Heart left ventricle (tissue), 16 donors: ENCODE measurements at regions not wholly inside any gene's neighbourhood (a gene's known extent, or its start where the extent isn't known, plus 50 kb on each side); places are given as distances from the start of the nearest gene placed in this dataset.
"Not testable (repeated sequence)": the region's sequence is repeated elsewhere in the genome, so short reads cannot be mapped to it uniquely, and the experiment has no call there.

Experiments used
- ATAC-seq, 4 donors: fragments of 200-7000 bp; cut with Tn5 transposase; one replicate each; pipeline ENCODE4 v1.9.1; 2020 to 2022; ENCODE audit warnings: moderate library complexity in 4 of 4, mild to moderate bottlenecking in 3 of 4, moderate number of reproducible peaks in 1 of 4
- DNase-seq, 5 donors: peaks; one replicate each; pipeline ENCODE4 v3.0.0-alpha.2; 2020
- H3K27ac ChIP-seq, 12 donors: fragments of 200-600 bp; sonication (generic) in 4 of 12; one replicate each; pipeline versions ENCODE4 v1.5.0 to v1.8.0; 2016 to 2022; ENCODE audit warnings: mild to moderate bottlenecking in 2 of 12
- H3K27me3 ChIP-seq, 9 donors: fragments of 200-600 bp; sonication (generic) in 2 of 9; one replicate each; pipeline versions ENCODE4 v1.5.1 to v1.8.0; 2016 to 2022; ENCODE audit warnings: mild to moderate bottlenecking in 3 of 9
- H3K36me3 ChIP-seq, 9 donors: fragments of 200-600 bp; sonication (generic) in 2 of 9; one replicate each; pipeline versions ENCODE4 v1.5.0 to v1.8.0; 2018 to 2022; ENCODE audit warnings: mild to moderate bottlenecking in 2 of 9
- H3K4me1 ChIP-seq, 12 donors: fragments of 200-600 bp; sonication (generic) in 4 of 12; one replicate each; pipeline versions ENCODE4 v1.5.0 to v1.8.0; 2016 to 2022; ENCODE audit warnings: mild to moderate bottlenecking in 3 of 12
- H3K4me3 ChIP-seq, 12 donors: fragments of 200-600 bp; sonication (generic) in 4 of 12; one replicate each; pipeline versions ENCODE4 v1.5.0 to v1.8.0; 2017 to 2022; ENCODE audit warnings: mild to moderate bottlenecking in 9 of 12, moderate library complexity in 4 of 12
- H3K9me3 ChIP-seq, 12 donors: fragments of 200-600 bp; sonication (generic) in 4 of 12; one replicate each; pipeline versions ENCODE4 v1.5.0 to v1.8.0; 2016 to 2022; ENCODE audit warnings: mild to moderate bottlenecking in 1 of 12
- POLR2A ChIP-seq, 2 donors: fragments of 450-650 bp; IDR thresholded peaks; one replicate each; pipeline ENCODE4 v1.6.1; 2017; ENCODE audit warnings: antibody characterized with exemption in 2 of 2, mild to moderate bottlenecking in 2 of 2, moderate library complexity in 2 of 2
- whole genome bisulfite sequencing, 4 donors: extraction: QIAGEN DNeasy Blood & Tissue Kit in 2 of 4; methylation state at CpG; one replicate each; pipeline versions ENCODE4 v1.1.5 to v1.1.7; 2013 to 2018; 5-methylcytosine and 5-hydroxymethylcytosine counted together
- intact Hi-C, 10 donors: fragments of 100-400 bp; cut with DNase I; formaldehyde crosslinking; loops; one replicate each; pipeline versions ENCODE4 v1.11.1 to v1.14.2; 2022
- TF ChIP-seq, protein P1 (sequence below), 12 donors: fragments of 200-600 bp; sonication (generic) in 4 of 12; IDR thresholded peaks; one replicate each; pipeline versions ENCODE4 v1.5.0 to v1.8.0; 2018 to 2022; ENCODE audit warnings: antibody characterized with exemption in 12 of 12, mild to moderate bottlenecking in 5 of 12
- donor health status: ischemic (EF 13 %, LVEDD 7.1; RV severe dilation, severe dysfunction).
- donor health status: healthy with polysubstance abuse.
- donor health status: DM: no; HTN: yes; CAD: no.
- donor health status: DM: no; HTN: no; CAD: no.
- donor health status: ischemic (EF 25% LVEDD 6.9; RV normal size, moderate dysfunction).
- donor health status: ischemic (EF 25% LVEDD 5.7; RV mildly dilated, moderate dysfunction).
- donor health status: healthy.
- donor health status: DM: yes; HTN: yes; CAD: no.
- donor health status: ischemic (EF 35%, LVEDD 5.7; RV mildly dilated, moderate dysfunction).
- donor health status: nonischemic (EF 11% LVEDD 7.7; RV severe dilation, severe dysfunction).
- donor health status: DM: yes; HTN: yes; CAD: no.
- donor health status: PGD.
- donor health status: ischemic (EF 29% LVEDD 5.4; RV normal size, mild dysfunction).
- donor health status: nonischemic (EF 23%, LVEDD 6.1; RV moderate dilation, normal function).

DNA sequence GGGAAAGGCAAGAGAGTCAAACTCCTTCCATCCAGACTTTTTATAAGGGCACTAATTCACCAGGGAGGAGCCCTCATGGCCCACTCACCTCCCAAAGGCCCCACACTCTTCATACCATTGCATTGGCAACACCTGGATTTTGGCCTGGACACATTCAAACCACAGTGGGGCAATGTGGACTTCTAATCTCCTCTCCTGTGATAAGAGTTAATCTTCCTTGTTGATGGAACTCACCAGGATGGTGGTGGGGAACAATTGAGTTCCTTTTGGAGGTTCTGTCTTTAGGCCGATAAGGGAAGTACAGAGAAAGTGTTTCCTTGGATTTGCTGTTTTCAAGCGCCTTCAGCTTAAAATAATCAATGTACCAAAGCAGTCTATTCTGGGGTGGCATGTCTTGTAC, 268.7 kb downstream of the CD83 start:
- H3K27me3 ChIP-seq: no peaks in the 10 kb centered on the region
- H3K36me3 ChIP-seq: no peaks in the 10 kb centered on the region
- TF ChIP-seq, protein P1, sequence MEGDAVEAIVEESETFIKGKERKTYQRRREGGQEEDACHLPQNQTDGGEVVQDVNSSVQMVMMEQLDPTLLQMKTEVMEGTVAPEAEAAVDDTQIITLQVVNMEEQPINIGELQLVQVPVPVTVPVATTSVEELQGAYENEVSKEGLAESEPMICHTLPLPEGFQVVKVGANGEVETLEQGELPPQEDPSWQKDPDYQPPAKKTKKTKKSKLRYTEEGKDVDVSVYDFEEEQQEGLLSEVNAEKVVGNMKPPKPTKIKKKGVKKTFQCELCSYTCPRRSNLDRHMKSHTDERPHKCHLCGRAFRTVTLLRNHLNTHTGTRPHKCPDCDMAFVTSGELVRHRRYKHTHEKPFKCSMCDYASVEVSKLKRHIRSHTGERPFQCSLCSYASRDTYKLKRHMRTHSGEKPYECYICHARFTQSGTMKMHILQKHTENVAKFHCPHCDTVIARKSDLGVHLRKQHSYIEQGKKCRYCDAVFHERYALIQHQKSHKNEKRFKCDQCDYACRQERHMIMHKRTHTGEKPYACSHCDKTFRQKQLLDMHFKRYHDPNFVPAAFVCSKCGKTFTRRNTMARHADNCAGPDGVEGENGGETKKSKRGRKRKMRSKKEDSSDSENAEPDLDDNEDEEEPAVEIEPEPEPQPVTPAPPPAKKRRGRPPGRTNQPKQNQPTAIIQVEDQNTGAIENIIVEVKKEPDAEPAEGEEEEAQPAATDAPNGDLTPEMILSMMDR (IDR thresholded peaks at IDR 0.05): no peak
- no peak overlapping the region for H3K27ac ChIP-seq
- H3K4me1 ChIP-seq: peaks cover 0 to 11% (median 0%) of the 10 kb centered on the region in 12 donors
- intact Hi-C loops: no loop called here
- no peak for DNase-seq
- no peak overlapping the region for H3K4me3 ChIP-seq
- 92 to 97% (median 96%) methylated on average over 2 of the region's 2 CpGs for WGBS, 4 donors
- no peaks in the 10 kb centered on the region for H3K9me3 ChIP-seq
- no peak for ATAC-seq

DNA sequence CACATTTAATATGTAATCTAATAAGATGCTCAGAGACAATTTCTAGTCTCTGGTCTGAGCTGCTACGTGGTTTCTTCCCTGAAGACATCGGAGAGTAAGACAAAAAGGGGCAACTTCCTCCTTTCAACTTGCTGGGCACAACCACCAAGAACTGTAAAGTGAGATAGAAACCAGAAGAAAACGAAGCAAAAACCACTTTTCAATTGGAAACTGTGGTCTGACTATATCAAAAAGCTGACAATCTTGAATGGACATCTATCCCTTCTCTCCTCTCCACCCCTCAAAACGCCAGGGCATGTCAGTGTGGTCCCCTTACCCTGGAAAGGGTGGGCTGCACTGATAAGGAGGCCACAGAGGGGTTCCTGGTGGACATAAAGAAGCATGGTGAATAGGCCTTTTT, 269.1 kb downstream of the CD83 start:
- 76 to 99% (median 90%) methylated on average over 4 of the region's 4 CpGs for WGBS, 4 donors
- intact Hi-C loops: no loop called here
- Histone ChIP-seq H3K4me1 (peaks cover 0 to 11% (median 0%) of the 10 kb centered on the region in 12 donors), H3K27me3 (no peaks in the 10 kb centered on the region), H3K4me3 (no peak overlapping the region), H3K36me3 (no peaks in the 10 kb centered on the region), H3K27ac (no peak overlapping the region), H3K9me3 (no peaks in the 10 kb centered on the region)
- DNase-seq (no peak), ATAC-seq (no peak)
- TF ChIP-seq, protein P1 (IDR thresholded peaks at IDR 0.05): no peak
- no peak for TF ChIP-seq POLR2A (IDR thresholded peaks at IDR 0.05)

DNA sequence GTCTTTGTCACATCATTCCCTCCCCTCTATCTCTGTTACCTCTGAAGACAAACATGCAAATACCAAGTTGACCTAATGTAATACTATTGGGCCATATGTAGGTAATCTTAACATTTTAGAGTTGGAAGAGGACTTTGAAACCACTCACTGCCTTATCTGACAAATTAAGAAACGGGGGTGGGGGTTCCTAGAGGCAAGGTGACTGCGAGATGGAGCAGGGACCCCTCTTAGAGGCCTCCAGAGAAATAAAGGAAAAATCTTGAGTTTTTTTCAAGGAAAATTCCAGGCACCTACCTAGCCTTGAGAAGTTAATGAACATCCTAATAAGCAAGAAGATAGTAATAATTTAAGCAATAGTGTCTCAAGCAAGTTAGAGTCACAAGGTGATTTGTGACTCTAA, 270.8 kb downstream of the CD83 start:
- no peak overlapping the region for H3K27ac ChIP-seq
- peaks cover 0 to 7% (median 0%) of the 10 kb centered on the region in 12 donors for H3K4me1 ChIP-seq
- WGBS, 4 donors: 71 to 81% (median 76%) methylated on average over 2 of the region's 2 CpGs
- H3K36me3 ChIP-seq: no peaks in the 10 kb centered on the region
- no peak for DNase-seq
- no peaks in the 10 kb centered on the region for H3K9me3 ChIP-seq
- no peak for ATAC-seq
- intact Hi-C loops: no loop called here
- no peaks in the 10 kb centered on the region for H3K27me3 ChIP-seq
- TF ChIP-seq POLR2A (IDR thresholded peaks at IDR 0.05): no peak
- TF ChIP-seq, protein P1 (IDR thresholded peaks at IDR 0.05): no peak
- no peak overlapping the region for H3K4me3 ChIP-seq

DNA sequence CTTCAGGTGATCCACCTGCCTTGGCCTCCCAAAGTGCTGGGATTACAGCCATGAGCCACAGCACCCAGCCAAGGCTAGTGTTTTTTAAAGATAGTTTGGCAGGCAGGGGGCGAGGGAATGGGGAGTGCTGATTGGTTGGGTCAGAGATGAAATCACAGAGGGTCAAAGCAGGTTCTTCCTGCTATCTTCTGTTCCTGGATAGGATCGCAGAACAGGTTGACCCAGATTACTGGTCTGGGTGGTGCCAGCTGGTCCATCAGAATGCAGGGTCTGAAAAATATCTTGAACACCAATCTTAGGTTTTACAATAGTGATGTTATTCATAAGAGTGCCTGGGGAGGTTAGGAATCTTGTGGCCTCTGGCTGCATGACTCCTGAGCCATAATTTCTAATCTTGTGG, 272.2 kb downstream of the CD83 start:
- H3K4me1 ChIP-seq, H3K36me3 ChIP-seq, H3K4me3 ChIP-seq, intact Hi-C loops, DNase-seq, H3K9me3 ChIP-seq, ATAC-seq, H3K27ac ChIP-seq, H3K27me3 ChIP-seq: not testable (repeated sequence)
- WGBS, 4 donors: 89 to 100% (median 93%) methylated on average over 2 of the region's 2 CpGs

DNA sequence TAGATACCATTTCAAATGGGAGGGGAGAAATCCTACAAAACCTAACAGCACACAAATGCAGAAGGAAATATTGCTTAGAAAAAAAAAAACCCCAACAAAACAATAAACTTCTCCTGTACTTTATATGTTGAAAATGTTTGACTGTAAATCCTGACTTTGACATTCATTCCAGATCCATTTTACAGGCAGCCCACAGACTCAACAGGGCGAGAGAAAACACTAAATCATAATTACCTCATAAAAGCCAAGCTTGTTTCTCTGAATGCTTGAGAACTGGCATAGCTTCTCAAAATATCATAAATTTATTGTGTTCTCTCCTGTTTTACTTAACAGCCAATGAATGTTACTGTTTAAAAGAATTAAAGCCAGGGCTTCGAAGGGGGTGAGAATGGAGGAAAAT, 273.2 kb downstream of the CD83 start:
- 89 to 94% (median 91%) methylated on average over 2 of the region's 2 CpGs for WGBS, 4 donors
- Histone ChIP-seq H3K4me3 (no peak overlapping the region), H3K4me1 (peaks cover 0 to 7% (median 0%) of the 10 kb centered on the region in 12 donors), H3K36me3 (no peaks in the 10 kb centered on the region), H3K27me3 (no peaks in the 10 kb centered on the region), H3K27ac (no peak overlapping the region), H3K9me3 (no peaks in the 10 kb centered on the region)
- intact Hi-C loops: no loop called here
- no peak for TF ChIP-seq POLR2A (IDR thresholded peaks at IDR 0.05)
- TF ChIP-seq, protein P1 (IDR thresholded peaks at IDR 0.05): no peak
- DNase-seq (no peak), ATAC-seq (no peak)
